Urinary bladder (tissue), 3 donors: ENCODE measurements at regions not wholly inside any gene's neighbourhood (a gene's known extent, or its start where the extent isn't known, plus 50 kb on each side); places are given as distances from the start of the nearest gene placed in this dataset.

ENCODE experiments used
- DNase-seq: peaks from one replicate; pipeline ENCODE4 v3.0.0-alpha.2; 2015; ENCODE audit errors: extremely low spot score
- H3K27ac ChIP-seq: one replicate; pipeline ENCODE4 v1.5.1; 2013; ENCODE audit warnings: low read depth, mild to moderate bottlenecking, moderate library complexity
- H3K36me3 ChIP-seq: one replicate; pipeline ENCODE4 v1.6.1; 2013; ENCODE audit warnings: mild to moderate bottlenecking, moderate library complexity; ENCODE audit not compliant: insufficient read depth
- H3K4me1 ChIP-seq: one replicate; pipeline ENCODE4 v1.6.1; 2013; ENCODE audit warnings: mild to moderate bottlenecking, moderate library complexity; ENCODE audit not compliant: insufficient read depth
- H3K4me3 ChIP-seq: one replicate; pipeline ENCODE4 v1.5.1; 2013; ENCODE audit warnings: low read depth, low read length
- WGBS: extraction: QIAGEN DNeasy Blood & Tissue Kit; methylation state at CpG from one replicate; pipeline ENCODE4 v1.1.7; 2013; 5-methylcytosine and 5-hydroxymethylcytosine counted together
- donor health status: healthy with polysubstance abuse.
- donor health status: healthy.

DNA sequence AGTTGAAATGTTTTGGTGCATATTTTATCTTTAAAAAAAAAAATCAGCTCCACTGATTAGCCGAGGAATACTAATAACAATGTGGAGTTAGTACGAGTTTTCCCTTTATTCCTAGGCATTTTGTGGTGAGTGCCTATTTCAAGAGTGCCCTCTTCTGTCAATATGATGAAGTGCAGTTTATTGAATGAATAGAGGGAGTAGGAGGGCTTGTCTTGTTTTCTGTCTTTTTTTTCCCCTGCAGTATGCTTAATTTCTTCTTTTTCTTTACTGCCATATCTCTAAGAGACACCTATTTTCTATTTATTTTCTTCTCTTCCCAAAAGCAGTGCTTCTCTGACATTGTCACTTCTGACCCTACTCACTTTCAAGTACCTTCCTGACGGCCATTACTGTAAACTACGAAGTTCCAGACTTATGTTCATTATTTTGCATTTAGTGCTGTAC is 169.6 kb upstream of the PITX1 start:
- no peak for DNase-seq
- Histone ChIP-seq H3K4me1 (no peaks in the 10 kb centered on the region), H3K4me3 (no peak overlapping the region), H3K36me3 (no peaks in the 10 kb centered on the region), H3K27ac (no peak overlapping the region)
- 87% methylated on average over 4 of the region's 4 CpGs for WGBS

DNA sequence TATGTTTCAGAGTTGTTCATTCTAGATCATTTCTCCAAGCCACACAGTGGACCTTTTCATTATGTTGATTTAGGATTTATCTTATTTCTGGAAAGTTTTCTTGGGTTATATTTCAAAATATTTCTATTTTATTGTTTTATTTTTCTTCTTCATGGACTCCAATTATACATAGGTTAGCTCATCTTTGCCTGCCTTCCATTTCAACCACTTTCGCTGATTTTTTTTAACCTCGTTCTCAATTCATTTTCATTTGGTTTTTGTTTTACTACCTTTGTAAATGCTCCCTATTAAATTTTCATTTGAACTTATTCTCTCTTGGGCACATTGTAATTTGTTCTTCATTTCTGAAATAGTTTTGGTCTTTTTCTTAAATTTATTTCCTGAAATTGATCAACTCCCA is 169.0 kb upstream of the PITX1 start:
- no peak overlapping the region for H3K27ac ChIP-seq
- no peak for DNase-seq
- H3K36me3 ChIP-seq = no peaks in the 10 kb centered on the region
- WGBS = 98% methylated on average over 2 of the region's 2 CpGs
- H3K4me3 ChIP-seq = no peak overlapping the region
- no peaks in the 10 kb centered on the region for H3K4me1 ChIP-seq

DNA sequence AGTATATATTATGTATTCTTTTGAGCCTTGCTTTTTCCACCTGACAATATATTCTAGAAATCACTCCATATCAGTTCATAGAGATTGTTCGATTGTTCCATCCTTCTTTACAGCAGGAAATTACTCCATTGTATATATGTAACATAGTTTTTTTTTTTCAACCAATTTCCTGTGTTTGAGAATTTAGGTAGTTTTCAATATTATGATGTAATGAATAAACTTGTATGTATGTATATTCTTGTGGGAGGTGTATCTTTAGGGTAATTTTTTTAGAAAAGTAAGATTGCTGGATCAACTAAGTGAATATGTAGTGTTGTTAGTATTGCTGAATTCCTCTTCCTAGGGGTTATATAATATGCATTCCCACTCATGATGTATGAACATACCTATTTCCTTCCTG is 165.9 kb upstream of the PITX1 start:
- H3K4me1 ChIP-seq = no peaks in the 10 kb centered on the region
- no peak for DNase-seq
- no peak overlapping the region for H3K27ac ChIP-seq
- no peak overlapping the region for H3K4me3 ChIP-seq
- 86% methylated on average over 1 of the region's 1 CpG for WGBS
- no peaks in the 10 kb centered on the region for H3K36me3 ChIP-seq

DNA sequence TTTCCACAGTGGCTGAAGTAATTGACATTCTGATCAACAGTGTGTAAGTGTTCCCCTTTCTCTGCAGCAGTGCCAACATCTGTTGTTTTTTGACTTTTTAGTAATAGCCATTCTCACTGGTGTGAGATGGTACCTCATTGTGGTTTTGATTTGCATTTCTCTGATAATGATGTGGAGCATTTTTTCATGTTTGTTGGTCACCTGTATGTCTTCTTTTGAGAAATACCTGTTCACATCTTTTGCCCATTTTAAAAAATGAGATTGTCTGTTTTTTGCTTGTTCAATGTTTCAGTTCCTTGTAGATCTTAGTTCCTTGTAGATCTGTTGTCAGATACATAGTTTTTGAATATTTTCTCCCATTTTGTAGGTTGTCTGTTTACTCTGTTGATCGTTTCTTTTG is 162.5 kb upstream of the PITX1 start:
- Histone ChIP-seq H3K36me3 (no peaks in the 10 kb centered on the region), H3K4me3 (no peak overlapping the region), H3K27ac (no peak overlapping the region), H3K4me1 (peaks cover 4% of the 10 kb centered on the region)
- DNase-seq = no peak
- 95% methylated on average over 1 of the region's 1 CpG for WGBS

DNA sequence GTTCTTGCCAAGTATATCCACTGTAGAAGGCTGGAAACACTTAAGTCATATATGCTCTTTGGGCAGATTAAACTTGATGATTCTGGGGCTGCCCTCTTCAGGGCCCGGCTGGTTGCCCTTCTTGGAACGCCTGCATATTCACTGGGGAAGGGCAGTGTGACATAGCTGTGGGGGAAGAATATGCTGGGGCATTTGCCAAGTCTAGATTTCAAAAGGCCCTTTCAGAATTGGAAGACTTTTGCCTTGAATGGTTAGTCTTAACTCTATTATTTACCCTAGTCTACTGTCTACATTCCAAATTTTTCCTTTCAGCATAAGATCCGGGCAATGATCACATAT is 161.2 kb upstream of the PITX1 start:
- 42% methylated on average over 3 of the region's 3 CpGs for WGBS
- Histone ChIP-seq H3K36me3 (no peaks in the 10 kb centered on the region), H3K4me3 (no peak overlapping the region), H3K4me1 (peaks cover 4% of the 10 kb centered on the region), H3K27ac (no peak overlapping the region)
- DNase-seq = no peak

DNA sequence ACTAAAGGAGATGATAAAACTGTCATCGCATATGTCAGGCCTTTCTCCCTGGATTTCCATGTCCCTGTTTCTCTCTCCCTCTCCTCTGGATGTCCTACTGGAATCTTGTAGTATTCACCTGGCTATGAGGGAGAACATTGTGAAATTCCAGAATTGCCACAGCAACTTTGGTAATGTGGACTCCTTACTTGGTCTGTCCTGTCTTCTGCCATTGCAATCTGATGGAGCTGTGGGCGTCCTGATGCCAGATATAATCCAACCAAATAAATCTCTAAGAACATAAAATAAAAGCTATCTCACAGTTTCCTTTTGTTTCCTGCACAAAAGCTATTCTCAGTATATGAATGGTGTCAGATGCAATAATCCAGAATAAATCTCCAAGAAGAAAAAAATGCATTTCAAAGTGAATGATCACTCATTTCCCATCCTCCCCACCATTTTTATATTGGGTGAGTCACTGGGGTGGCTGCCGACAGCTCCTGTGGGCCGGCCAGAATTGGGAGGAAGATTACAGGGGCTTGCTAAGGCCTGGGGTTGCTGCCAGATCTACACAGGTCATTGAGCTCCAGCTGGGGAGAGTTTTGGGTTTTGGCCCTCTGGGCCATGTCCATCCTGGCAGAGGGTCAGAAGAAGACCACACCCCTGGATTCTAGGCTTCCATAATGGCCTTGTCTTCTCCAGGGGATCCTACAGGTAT is 160.7 kb upstream of the PITX1 start:
- DNase-seq = no peak
- H3K4me1 ChIP-seq = peaks cover 4% of the 10 kb centered on the region
- 54% methylated on average over 4 of the region's 4 CpGs for WGBS
- H3K27ac ChIP-seq = no peak overlapping the region
- no peaks in the 10 kb centered on the region for H3K36me3 ChIP-seq
- no peak overlapping the region for H3K4me3 ChIP-seq

DNA sequence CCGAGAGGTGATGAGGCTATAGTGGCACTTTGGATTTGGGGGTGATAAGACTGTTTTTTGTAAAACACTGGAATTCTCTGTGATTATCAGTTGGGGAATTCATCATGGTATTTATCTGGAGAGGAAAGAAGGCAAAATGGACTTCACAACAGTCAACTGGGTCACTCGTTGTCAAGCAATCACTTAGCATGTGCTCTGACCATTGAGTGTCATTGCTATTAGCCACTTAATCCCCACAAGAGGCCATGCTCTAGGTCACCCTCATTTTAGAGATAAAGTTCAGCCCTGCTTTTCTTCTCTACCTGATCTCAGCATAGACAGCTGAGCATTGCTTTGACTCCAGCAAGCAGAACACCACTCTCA is 160.1 kb upstream of the PITX1 start:
- H3K27ac ChIP-seq = no peak overlapping the region
- WGBS = 60% methylated on average over 2 of the region's 2 CpGs
- peaks cover 4% of the 10 kb centered on the region for H3K4me1 ChIP-seq
- no peak for DNase-seq
- H3K36me3 ChIP-seq = no peaks in the 10 kb centered on the region
- no peak overlapping the region for H3K4me3 ChIP-seq

DNA sequence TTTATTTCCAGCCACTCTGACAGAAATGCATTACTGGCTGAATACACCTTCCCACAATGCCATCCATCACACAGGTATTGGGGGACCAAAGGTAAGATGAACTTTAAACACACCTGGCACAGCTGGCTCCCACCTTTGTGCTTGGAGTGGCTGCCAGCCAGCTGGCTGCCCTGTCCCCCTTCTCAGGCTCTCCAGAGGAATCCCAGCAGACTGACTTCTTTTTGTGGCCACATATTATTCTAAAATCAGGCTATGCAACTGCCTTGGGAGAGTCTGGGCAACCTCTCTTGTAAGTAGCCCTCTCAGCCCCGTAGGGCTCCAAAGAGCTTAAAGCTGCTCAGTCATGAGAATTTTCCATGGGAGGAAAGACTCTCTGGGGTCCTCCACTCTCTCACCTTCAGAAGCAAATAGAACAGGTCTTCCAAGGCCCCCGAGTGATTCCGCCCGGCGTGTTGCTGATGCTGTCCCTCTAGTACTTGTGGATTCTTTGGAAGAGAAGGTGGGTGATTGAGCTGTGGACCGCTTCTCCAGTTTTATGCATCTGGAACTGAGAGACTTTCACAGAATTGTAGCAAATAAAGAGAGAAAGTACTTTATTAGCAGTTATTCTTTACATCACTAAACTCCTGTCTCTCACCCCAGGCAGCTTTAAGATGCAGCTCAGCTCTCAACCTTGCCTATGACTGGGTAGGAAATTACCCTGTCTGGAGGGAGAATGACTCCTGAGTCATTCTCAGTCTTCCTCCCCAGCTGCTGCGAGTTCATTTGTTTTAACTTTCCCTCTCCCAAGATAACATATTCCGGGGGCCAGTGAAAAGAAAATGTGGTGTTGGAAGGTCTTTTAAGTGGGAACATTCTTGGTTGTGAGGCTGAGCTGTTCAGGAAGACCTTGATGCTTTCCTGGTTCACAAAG is 159.4 kb upstream of the PITX1 start:
- Histone ChIP-seq H3K4me3 (no peak overlapping the region), H3K27ac (no peak overlapping the region), H3K4me1 (peaks cover 4% of the 10 kb centered on the region), H3K36me3 (no peaks in the 10 kb centered on the region)
- 67% methylated on average over 8 of the region's 8 CpGs for WGBS
- DNase-seq = no peak

DNA sequence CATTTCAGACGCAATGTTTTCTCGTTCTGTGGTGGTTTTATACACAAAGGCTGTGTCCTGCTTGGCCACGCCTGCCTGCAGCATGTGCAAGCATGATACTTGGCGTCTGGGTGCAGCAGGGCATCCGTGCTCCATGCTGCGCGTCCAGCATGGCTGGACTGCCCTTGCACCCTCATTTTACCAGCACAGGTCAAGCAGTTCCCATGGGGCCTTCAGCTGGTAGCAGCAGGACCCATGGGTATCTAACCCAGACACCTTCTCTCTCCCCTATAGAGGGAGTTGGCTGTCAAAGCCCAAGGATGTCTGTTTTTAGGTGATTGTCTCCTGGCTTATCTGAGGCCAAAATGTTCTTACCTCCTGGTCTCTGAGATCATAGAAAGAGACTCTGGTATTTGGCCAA is 158.3 kb upstream of the PITX1 start:
- peaks cover 4% of the 10 kb centered on the region for H3K4me1 ChIP-seq
- no peaks in the 10 kb centered on the region for H3K36me3 ChIP-seq
- no peak overlapping the region for H3K4me3 ChIP-seq
- no peak for DNase-seq
- H3K27ac ChIP-seq = no peak overlapping the region
- 76% methylated on average over 7 of the region's 7 CpGs for WGBS

DNA sequence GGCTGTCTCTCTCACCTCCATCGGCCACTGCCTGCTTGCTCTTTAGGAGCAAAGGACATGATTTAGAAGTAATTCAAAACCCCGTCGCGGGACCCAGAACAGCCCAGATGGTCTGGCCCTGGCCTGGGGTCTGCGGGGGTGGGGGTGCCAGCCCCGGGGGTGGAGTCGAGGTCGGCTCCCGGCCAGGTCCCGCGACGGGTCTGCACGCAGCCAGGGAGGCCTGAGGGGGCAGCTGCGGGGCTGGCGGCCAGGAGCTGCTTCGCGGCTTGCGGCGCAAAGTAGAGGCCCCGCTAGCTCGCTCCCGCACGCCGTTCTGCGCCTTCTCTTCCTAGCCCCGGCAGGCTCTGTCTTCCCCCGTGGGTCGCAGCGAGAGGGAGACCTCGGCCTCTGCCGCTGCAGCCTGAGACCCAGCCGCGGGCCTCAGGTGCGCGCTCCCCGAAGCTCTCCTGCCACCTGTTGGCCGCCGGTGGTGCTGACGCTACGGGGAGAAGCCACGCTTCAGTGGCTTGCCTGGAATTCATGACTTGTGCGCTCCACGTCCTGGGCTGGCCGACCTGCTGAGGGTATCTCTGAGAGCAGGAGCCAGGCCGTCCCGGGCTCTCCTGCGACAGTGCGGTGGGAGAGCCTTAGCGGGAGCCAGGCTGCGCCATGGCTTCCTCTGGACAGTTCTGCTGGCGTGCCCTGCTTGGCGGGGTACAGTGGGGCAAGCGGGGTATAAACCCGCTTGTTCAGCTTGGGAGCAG is 157.2 kb upstream of the PITX1 start:
- no peak for DNase-seq
- Histone ChIP-seq H3K4me1 (peaks cover 4% of the 10 kb centered on the region), H3K4me3 (peak overlapping the region; percentile 41), H3K27ac (peak overlapping the region; percentile 65), H3K36me3 (no peaks in the 10 kb centered on the region)
- 11% methylated on average over 54 of the region's 54 CpGs for WGBS

DNA sequence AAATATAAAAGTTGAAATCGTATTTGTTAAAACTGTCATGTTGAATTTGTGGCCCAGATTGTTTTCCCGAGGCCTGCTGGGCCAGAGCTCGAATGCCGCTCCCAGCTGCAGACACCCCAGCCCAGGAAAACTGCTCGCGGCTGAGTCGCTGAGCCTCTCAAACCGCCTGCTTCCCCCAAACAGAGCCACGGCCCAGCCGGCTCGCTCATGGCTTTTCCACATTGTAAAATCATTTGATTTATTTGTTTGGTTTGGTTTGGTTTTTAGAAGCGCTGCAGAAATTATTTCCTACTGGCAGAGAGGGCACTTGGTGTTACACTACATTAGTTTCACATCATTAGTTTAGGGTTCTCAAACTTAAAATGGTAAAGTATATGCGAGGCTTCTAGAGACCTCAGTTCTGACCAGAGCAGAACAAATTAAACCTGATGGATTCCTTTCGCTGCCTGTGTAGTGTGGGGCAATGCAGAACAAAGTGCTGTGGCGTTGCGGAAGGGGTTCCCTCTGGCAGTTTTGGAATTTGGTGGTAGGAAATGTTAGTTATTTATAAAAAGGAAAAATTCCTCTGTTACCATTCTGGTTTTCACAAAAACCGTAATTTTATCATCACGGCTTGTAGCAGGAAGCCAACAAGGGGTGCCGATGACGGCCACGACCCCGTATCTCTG is 156.5 kb upstream of the PITX1 start:
- no peak for DNase-seq
- no peaks in the 10 kb centered on the region for H3K36me3 ChIP-seq
- peak overlapping the region; percentile 41 for H3K4me3 ChIP-seq
- 26% methylated on average over 22 of the region's 22 CpGs for WGBS
- H3K4me1 ChIP-seq = peaks cover 4% of the 10 kb centered on the region
- H3K27ac ChIP-seq = peak overlapping the region; percentile 73

DNA sequence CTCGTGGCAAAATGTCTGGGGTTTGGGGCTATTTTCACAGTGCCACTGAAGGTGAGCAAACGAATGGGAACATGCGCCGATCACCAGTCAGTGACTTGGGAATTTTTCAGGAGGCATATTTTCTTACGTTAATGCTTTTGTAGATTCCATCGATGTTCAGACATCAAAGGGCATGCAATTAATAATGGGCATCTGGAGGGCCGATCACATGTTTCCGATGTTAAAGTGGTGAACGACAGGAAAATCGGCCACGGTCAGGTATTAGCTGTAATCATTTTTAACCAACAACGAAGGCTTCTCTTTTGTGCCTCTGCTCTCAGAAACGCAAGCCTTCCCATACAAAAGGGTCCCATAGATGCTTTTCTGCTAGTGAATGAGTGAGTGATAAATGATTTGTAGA is 155.0 kb upstream of the PITX1 start:
- Histone ChIP-seq H3K27ac (peak overlapping the region; percentile 48), H3K4me3 (no peak overlapping the region), H3K36me3 (no peaks in the 10 kb centered on the region), H3K4me1 (peaks cover 4% of the 10 kb centered on the region)
- WGBS = 40% methylated on average over 13 of the region's 13 CpGs
- DNase-seq = no peak

DNA sequence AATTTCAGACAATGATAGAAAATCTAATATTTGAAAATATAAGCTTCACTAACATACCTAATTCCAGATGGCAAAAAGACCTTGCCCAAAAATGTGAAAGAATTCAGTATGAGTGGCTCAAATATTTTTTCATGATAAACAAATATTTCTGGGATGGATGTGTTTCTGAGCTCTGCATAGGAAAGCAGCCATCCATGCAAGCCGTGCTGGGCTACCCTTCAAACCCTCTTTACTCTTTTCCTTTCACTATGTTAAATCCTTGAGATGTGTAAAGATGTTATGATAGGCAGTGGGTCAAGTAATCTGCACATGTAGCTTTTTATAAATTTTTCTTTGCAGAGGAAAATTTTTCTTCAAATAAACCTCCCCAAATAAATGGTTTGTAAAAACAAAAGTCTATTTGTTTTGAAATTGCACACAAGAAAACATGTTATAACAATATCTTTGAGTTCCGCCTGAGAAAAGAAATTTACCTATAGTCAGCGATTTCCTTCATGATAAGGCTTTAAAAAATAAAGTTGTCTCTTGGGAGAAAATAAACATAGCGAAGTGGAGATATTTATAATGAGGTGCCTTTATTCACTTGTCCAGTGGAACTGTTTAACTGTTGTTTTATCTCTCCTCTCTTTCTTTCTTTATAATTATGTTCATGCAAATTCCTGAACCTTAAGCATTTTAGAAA is 154.3 kb upstream of the PITX1 start:
- 36% methylated on average over 4 of the region's 4 CpGs for WGBS
- Histone ChIP-seq H3K4me1 (peaks cover 2% of the 10 kb centered on the region), H3K27ac (no peak overlapping the region), H3K4me3 (no peak overlapping the region), H3K36me3 (no peaks in the 10 kb centered on the region)
- no peak for DNase-seq
